Lung (tissue), 11 donors: ENCODE measurements at regions not wholly inside any gene's neighbourhood (a gene's known extent, or its start where the extent isn't known, plus 50 kb on each side); places are given as distances from the start of the nearest gene placed in this dataset.

ENCODE experiments used
- ATAC-seq: fragments of 200-7000 bp; cut with Tn5 transposase; one replicate; pipeline ENCODE4 v1.9.1; 2020; ENCODE audit warnings: moderate number of reproducible peaks; ENCODE audit not compliant: insufficient read depth, low FRiP score
- DNase-seq, 3 donors: peaks; one replicate each; pipeline ENCODE4 v3.0.0-alpha.2; 2013 to 2017
- H3K27ac ChIP-seq, 2 donors: one replicate each; pipeline ENCODE4 v1.5.1; 2013; ENCODE audit warnings: mild to moderate bottlenecking in 2 of 2, moderate library complexity in 2 of 2, control low read depth in 1 of 2, inconsistent platforms in 1 of 2, low read depth in 1 of 2, low read length in 1 of 2
- H3K27me3 ChIP-seq, 3 donors: one replicate each; pipeline ENCODE4 v1.5.1; 2013; ENCODE audit warnings: low read length in 2 of 3; ENCODE audit not compliant: control insufficient read depth in 3 of 3, insufficient read depth in 3 of 3
- H3K36me3 ChIP-seq, 4 donors: one replicate each; pipeline ENCODE4 v1.5.1; 2013; ENCODE audit warnings: low read length in 4 of 4, mild to moderate bottlenecking in 1 of 4, moderate library complexity in 1 of 4; ENCODE audit not compliant: control insufficient read depth in 4 of 4, insufficient read depth in 4 of 4
- H3K4me1 ChIP-seq, 5 donors: one replicate each; pipeline ENCODE4 v1.5.1; 2013; ENCODE audit warnings: low read length in 5 of 5, mild to moderate bottlenecking in 2 of 5, moderate library complexity in 1 of 5; ENCODE audit not compliant: control insufficient read depth in 5 of 5, insufficient read depth in 5 of 5
- H3K4me3 ChIP-seq: one replicate; pipeline ENCODE4 v1.5.1; 2013; ENCODE audit warnings: mild to moderate bottlenecking, control low read depth, moderate library complexity
- H3K9ac ChIP-seq, 2 donors: one replicate each; pipeline ENCODE4 v1.5.1; 2013; ENCODE audit warnings: low read length in 2 of 2, control low read depth in 1 of 2; ENCODE audit not compliant: insufficient read depth in 1 of 2
- H3K9me3 ChIP-seq, 4 donors: one replicate each; pipeline ENCODE4 v1.5.1; 2013; ENCODE audit warnings: low read length in 3 of 4, mild to moderate bottlenecking in 1 of 4, moderate library complexity in 1 of 4; ENCODE audit not compliant: control insufficient read depth in 4 of 4, insufficient read depth in 3 of 4
- WGBS, 2 donors: extraction: QIAGEN DNeasy Blood & Tissue Kit; methylation state at CpG; one replicate each; pipeline ENCODE4 v1.1.7; 2013; 5-methylcytosine and 5-hydroxymethylcytosine counted together
- TF ChIP-seq, protein P1 (sequence below): IDR thresholded peaks from 2 replicates; pipeline ENCODE4 v1.5.1; 2012; ENCODE audit warnings: mild to moderate bottlenecking; ENCODE audit errors: control extremely low read depth, extremely low read depth
- donor health status: control.
- donor health status: control.
- donor health status: Bipolar disorder and iron deficiency.
- donor health status: healthy.
- donor health status: DM: yes; HTN: yes; CAD: no.

DNA sequence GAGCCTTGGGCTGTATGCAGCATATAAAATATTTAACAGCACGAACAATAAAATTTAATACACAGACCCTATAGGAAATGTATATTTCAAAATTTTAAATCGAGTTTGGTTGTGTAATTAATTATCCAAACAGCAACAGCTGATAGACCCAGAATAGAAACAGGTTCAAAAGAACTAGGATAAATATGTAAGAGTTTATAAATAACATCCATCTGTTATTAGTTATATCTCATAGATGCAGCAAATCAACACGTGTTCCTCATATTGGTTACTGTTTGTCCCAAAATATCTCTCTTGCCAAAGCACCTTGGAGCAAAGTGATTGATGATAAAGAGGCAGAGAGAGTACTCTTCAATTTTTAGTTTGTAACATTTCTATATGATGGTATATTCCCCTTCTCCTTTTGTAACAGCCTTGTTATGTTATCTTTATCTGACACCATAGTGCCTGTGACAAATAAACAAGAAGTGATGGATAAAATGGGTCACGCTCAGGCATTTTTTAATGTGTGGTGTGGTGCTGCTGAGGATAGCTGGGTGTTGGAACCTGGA, 260.6 kb upstream of the NBEA start:
- Histone ChIP-seq H3K9ac (no peak overlapping the region), H3K27ac (no peak overlapping the region), H3K36me3 (no peaks in the 10 kb centered on the region), H3K9me3 (no peaks in the 10 kb centered on the region), H3K4me3 (no peak overlapping the region), H3K27me3 (no peaks in the 10 kb centered on the region), H3K4me1 (peaks cover 0 to 2% (median 0%) of the 10 kb centered on the region in 5 donors)
- whole genome bisulfite sequencing, 2 donors = 71 to 77% methylated on average over 4 of the region's 4 CpGs
- ATAC-seq = no peak
- TF ChIP-seq, protein P1, sequence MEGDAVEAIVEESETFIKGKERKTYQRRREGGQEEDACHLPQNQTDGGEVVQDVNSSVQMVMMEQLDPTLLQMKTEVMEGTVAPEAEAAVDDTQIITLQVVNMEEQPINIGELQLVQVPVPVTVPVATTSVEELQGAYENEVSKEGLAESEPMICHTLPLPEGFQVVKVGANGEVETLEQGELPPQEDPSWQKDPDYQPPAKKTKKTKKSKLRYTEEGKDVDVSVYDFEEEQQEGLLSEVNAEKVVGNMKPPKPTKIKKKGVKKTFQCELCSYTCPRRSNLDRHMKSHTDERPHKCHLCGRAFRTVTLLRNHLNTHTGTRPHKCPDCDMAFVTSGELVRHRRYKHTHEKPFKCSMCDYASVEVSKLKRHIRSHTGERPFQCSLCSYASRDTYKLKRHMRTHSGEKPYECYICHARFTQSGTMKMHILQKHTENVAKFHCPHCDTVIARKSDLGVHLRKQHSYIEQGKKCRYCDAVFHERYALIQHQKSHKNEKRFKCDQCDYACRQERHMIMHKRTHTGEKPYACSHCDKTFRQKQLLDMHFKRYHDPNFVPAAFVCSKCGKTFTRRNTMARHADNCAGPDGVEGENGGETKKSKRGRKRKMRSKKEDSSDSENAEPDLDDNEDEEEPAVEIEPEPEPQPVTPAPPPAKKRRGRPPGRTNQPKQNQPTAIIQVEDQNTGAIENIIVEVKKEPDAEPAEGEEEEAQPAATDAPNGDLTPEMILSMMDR = no peak
- DNase-seq = no peak

DNA sequence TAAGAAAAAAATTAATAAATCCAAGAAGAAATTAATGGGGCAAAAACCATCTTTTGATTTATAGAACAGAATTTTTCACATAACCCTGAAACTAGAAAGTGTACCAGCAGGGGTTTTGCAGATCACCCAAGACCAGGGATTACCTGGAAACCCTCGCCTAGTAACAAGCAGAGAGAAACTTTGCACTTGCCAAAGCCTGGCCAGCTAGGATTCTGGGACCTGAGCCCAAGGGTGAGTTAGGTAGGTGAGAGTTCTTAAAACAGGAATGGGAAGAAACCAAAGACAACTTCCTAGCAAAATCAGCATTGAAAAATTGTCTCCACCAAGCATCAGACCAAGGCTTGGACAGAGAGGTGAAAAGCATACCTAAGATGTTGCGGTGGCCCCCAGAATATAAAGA, 247.0 kb upstream of the NBEA start:
- Histone ChIP-seq H3K4me1 (peaks cover 0 to 6% (median 4%) of the 10 kb centered on the region in 5 donors), H3K27me3 (no peaks in the 10 kb centered on the region), H3K27ac (no peak overlapping the region), H3K36me3 (no peaks in the 10 kb centered on the region), H3K9ac (no peak overlapping the region), H3K9me3 (no peaks in the 10 kb centered on the region), H3K4me3 (no peak overlapping the region)
- TF ChIP-seq, protein P1 = no peak
- no peak for DNase-seq
- WGBS, 2 donors = 82 to 93% methylated on average over 2 of the region's 2 CpGs
- ATAC-seq = no peak

DNA sequence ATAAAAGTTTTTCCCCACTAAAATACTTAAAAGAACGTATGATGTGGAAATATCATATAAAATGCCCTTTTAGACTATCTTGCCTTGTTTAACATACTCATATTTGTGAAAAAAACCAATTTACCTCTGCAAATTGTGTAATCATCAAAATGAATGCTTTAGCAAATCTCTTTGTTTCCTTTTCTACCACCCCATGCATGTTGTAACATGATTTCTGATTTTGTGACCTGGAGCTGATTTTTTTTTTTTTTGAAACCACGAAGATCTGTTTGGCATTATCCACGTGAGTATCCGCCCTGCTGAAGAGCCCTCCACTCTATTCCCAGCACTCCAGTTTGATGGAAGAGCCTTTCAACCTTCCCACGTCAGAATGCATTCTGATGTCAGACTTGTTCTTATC, 245.8 kb upstream of the NBEA start:
- H3K9ac ChIP-seq = no peak overlapping the region

More for the DNA sequence above, 245.8 kb upstream of the NBEA start:
- ATAC-seq = no peak
- Histone ChIP-seq H3K9me3 (no peaks in the 10 kb centered on the region), H3K27ac (no peak overlapping the region), H3K4me1 (peaks cover 0 to 6% (median 4%) of the 10 kb centered on the region in 5 donors), H3K4me3 (no peak overlapping the region), H3K36me3 (no peaks in the 10 kb centered on the region), H3K27me3 (no peaks in the 10 kb centered on the region)
- TF ChIP-seq, protein P1 = no peak
- 68 to 84% methylated on average over 5 of the region's 5 CpGs for WGBS, 2 donors
- no peak for DNase-seq
